ENCODE measurements at regions not wholly inside any gene's neighbourhood (a gene's known extent, or its start where the extent isn't known, plus 50 kb on each side); places are given as distances from the start of the nearest gene placed in this dataset.

- no TSS peak for BruUV-seq (replicated peaks)
- DNase-seq (ENCODE audit: low read depth, low spot score) (no peak), FAIRE-seq (no peak), ATAC-seq (no peak)
- 37% methylated on average over 6 of the region's 6 CpGs for WGBS (ENCODE audit: insufficient coverage, insufficient replicate concordance, low lambda C conversion rate, missing lambda C conversion rate)
- Histone ChIP-seq H3K36me3 (ENCODE audit: control insufficient read depth in 2 of 2, insufficient read depth in 2 of 2, low read length in 1 of 2) (no peaks in the 10 kb centered on the region), H2AFZ (ENCODE audit: control insufficient read depth, low read depth, low read length) (no peak overlapping the region), H3K4me2 (ENCODE audit: control insufficient read depth, insufficient read depth) (no peak overlapping the region), H3K4me3 (no peak overlapping the region), H4K20me1 (ENCODE audit: control insufficient read depth, insufficient read depth) (no peaks in the 10 kb centered on the region), H3K9ac (ENCODE audit: control insufficient read depth, insufficient read depth, low read length) (no peak overlapping the region), H3K79me2 (ENCODE audit: control insufficient read depth, insufficient read depth, low read length) (no peaks in the 10 kb centered on the region), H3K27ac (ENCODE audit: control insufficient read depth, insufficient read depth) (no peak overlapping the region), H3K27me3 (replicated peaks in 1 of 2; ENCODE audit: control insufficient read depth in 2 of 2, insufficient read depth in 2 of 2, low read length in 1 of 2) (peaks cover 0 to 2% of the 10 kb centered on the region in 2 experiments; a peak in 1 of 4 replicates), H3K4me1 (ENCODE audit: control insufficient read depth, insufficient read depth, low read length) (no peaks in the 10 kb centered on the region), H3K9me3 (replicated peaks; ENCODE audit: control insufficient read depth, insufficient read depth, low read length) (no peaks in the 10 kb centered on the region)
- intact Hi-C loops (cut with micrococcal nuclease; ENCODE audit: unreplicated experiment) (no loop called here), in situ Hi-C loops (cut with MboI) (no loop called here)
- SMC1A ChIA-PET (ENCODE audit: uncharacterized antibody, unreplicated experiment) = interaction anchor here (1.1 kb wide), 1 partner anchor 37 kb away, joined by 3 read pairs; no protein-coding TSS in a partner anchor
- no peak for TF ChIP-seq BRCA1 (IDR thresholded peaks at IDR 0.05; ENCODE audit: low read depth, low read length)
- no peak for TF ChIP-seq SP1 (IDR thresholded peaks at IDR 0.05; ENCODE audit: low read depth, low read length)
- no peak for TF ChIP-seq SIN3A (IDR thresholded peaks at IDR 0.05; ENCODE audit: low read depth, low read length)
- POLR2A ChIA-PET = no interaction called here
- RAD21 ChIA-PET (ENCODE audit: unreplicated experiment) = interaction anchor here (0.9 kb wide), 1 partner anchor 9 kb away, joined by 3 read pairs; no protein-coding TSS in a partner anchor
- CTCF ChIA-PET = interaction anchor here (1.0 kb wide), 1 partner anchor 11 kb away, joined by 3 read pairs; no protein-coding TSS in a partner anchor
Observed at GRCh38 chr9:90088434-90088833, 483.6 kb downstream of the GADD45G start.

GRCh38 chr9:90088856-90089255 is 484.0 kb downstream of the GADD45G start:
- H3K36me3 ChIP-seq (ENCODE audit: control insufficient read depth in 2 of 2, insufficient read depth in 2 of 2, low read length in 1 of 2) = no peaks in the 10 kb centered on the region
- WGBS (ENCODE audit: insufficient coverage, insufficient replicate concordance, low lambda C conversion rate, missing lambda C conversion rate) = 45% methylated on average over 4 of the region's 4 CpGs
- H3K9me3 ChIP-seq (replicated peaks; ENCODE audit: control insufficient read depth, insufficient read depth, low read length) = no peaks in the 10 kb centered on the region
- H3K4me2 ChIP-seq (ENCODE audit: control insufficient read depth, insufficient read depth) = no peak overlapping the region
- BruUV-seq (replicated peaks) = no TSS peak
- no peak for DNase-seq (ENCODE audit: low read depth, low spot score)
- CTCF ChIA-PET = interaction anchor here (1.0 kb wide), 1 partner anchor 11 kb away, joined by 3 read pairs; no protein-coding TSS in a partner anchor
- intact Hi-C loops (cut with micrococcal nuclease; ENCODE audit: unreplicated experiment) (no loop called here), in situ Hi-C loops (cut with MboI) (no loop called here)
- no peak for ATAC-seq
- no peaks in the 10 kb centered on the region for H3K79me2 ChIP-seq (ENCODE audit: control insufficient read depth, insufficient read depth, low read length)
- FAIRE-seq = no peak
- peaks cover 0 to 2% of the 10 kb centered on the region in 2 experiments; a peak in 1 of 4 replicates for H3K27me3 ChIP-seq (replicated peaks in 1 of 2; ENCODE audit: control insufficient read depth in 2 of 2, insufficient read depth in 2 of 2, low read length in 1 of 2)
- SMC1A ChIA-PET (ENCODE audit: uncharacterized antibody, unreplicated experiment) = interaction anchor here (1.1 kb wide), 1 partner anchor 37 kb away, joined by 3 read pairs; no protein-coding TSS in a partner anchor
- RAD21 ChIA-PET (ENCODE audit: unreplicated experiment) = interaction anchor here (0.9 kb wide), 1 partner anchor 9 kb away, joined by 3 read pairs; no protein-coding TSS in a partner anchor
- no peak overlapping the region for H3K27ac ChIP-seq (ENCODE audit: control insufficient read depth, insufficient read depth)
- no peak overlapping the region for H2AFZ ChIP-seq (ENCODE audit: control insufficient read depth, low read depth, low read length)
- H3K9ac ChIP-seq (ENCODE audit: control insufficient read depth, insufficient read depth, low read length) = no peak overlapping the region
- no peaks in the 10 kb centered on the region for H4K20me1 ChIP-seq (ENCODE audit: control insufficient read depth, insufficient read depth)
- no peak overlapping the region for H3K4me3 ChIP-seq
- H3K4me1 ChIP-seq (ENCODE audit: control insufficient read depth, insufficient read depth, low read length) = no peaks in the 10 kb centered on the region
- POLR2A ChIA-PET = no interaction called here
- TF ChIP-seq TAF1 (IDR thresholded peaks at IDR 0.05; ENCODE audit: borderline replicate concordance, low read depth, low read length) = no peak
- TF ChIP-seq EP300 (IDR thresholded peaks at IDR 0.05; ENCODE audit: borderline replicate concordance in 1 of 2, control insufficient read depth in 1 of 2, low read depth in 2 of 2, low read length in 2 of 2) = no peak
- no peak for TF ChIP-seq NRF1 (conservative IDR thresholded peaks at IDR 0.05; ENCODE audit: low read depth, low read length)
- TF ChIP-seq HDAC2 (IDR thresholded peaks at IDR 0.05) = no peak
- TF ChIP-seq CTCF (IDR thresholded peaks at IDR 0.05 in 2 of 3, conservative IDR thresholded peaks at IDR 0.05 in 1 of 3; ENCODE audit: control insufficient read depth in 2 of 3, extremely low read depth in 1 of 3, insufficient read depth in 1 of 3, low read depth in 3 of 3, low read length in 3 of 3) = no peak
- TF ChIP-seq KLF5 (IDR thresholded peaks at IDR 0.05; ENCODE audit: partially characterized antibody) = no peak
- no peak for TF ChIP-seq TBL1XR1 (IDR thresholded peaks at IDR 0.05; ENCODE audit: low read depth, low read length)
- no peak for TF ChIP-seq MTA2 (IDR thresholded peaks at IDR 0.05; ENCODE audit: low read depth)
- no peak for TF ChIP-seq EZH2 (IDR thresholded peaks at IDR 0.05; ENCODE audit: borderline replicate concordance, control insufficient read depth, low read depth, low read length)
- TF ChIP-seq, protein P1, sequence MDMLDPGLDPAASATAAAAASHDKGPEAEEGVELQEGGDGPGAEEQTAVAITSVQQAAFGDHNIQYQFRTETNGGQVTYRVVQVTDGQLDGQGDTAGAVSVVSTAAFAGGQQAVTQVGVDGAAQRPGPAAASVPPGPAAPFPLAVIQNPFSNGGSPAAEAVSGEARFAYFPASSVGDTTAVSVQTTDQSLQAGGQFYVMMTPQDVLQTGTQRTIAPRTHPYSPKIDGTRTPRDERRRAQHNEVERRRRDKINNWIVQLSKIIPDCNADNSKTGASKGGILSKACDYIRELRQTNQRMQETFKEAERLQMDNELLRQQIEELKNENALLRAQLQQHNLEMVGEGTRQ (IDR thresholded peaks at IDR 0.05; ENCODE audit: borderline replicate concordance, low read depth, low read length) = no peak
- TF ChIP-seq RB1 (IDR thresholded peaks at IDR 0.05; ENCODE audit: borderline replicate concordance) = no peak
- TF ChIP-seq SMC3 (IDR thresholded peaks at IDR 0.05; ENCODE audit: borderline replicate concordance, low read length) = no peak
- TF ChIP-seq PML (IDR thresholded peaks at IDR 0.05; ENCODE audit: low read length) = no peak
- no peak for TF ChIP-seq MEF2A (IDR thresholded peaks at IDR 0.05; ENCODE audit: insufficient read depth, low read depth, low read length)
